GM20000 (cell line): ENCODE measurements at regions not wholly inside any gene's neighbourhood (a gene's known extent, or its start where the extent isn't known, plus 50 kb on each side); places are given as distances from the start of the nearest gene placed in this dataset.

ENCODE experiments used
- DNase-seq: peaks from one replicate; pipeline ENCODE4 v3.0.0; 2012; ENCODE audit warnings: low spot score
- TF ChIP-seq, protein P1 (sequence below): IDR thresholded peaks from 2 replicates; pipeline ENCODE4 v1.5.1; 2012; ENCODE audit warnings: mild to moderate bottlenecking, control low read depth; ENCODE audit errors: extremely low read depth, missing control alignments

DNA sequence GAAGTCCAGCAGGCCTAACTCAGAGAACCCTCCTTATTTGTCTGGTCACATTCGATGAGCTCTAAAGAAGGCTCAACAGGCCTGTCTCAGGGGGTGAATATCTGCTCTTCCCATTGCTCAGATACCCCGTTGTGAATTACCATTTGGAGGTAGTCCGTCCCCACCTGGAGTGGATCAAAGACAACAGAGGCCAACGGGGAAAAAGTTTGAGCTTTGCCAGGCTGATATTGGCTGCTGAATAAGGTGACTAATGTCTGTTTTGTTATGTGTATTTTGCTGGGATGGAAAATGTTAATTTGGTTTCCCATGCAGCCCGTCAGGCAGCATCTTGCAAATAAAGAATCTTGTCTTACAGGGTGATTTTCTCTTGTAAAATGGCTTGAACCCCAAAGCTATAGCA lies 69.2 kb upstream of the EPS8L3 start:
- no peak for DNase-seq
- TF ChIP-seq, protein P1, sequence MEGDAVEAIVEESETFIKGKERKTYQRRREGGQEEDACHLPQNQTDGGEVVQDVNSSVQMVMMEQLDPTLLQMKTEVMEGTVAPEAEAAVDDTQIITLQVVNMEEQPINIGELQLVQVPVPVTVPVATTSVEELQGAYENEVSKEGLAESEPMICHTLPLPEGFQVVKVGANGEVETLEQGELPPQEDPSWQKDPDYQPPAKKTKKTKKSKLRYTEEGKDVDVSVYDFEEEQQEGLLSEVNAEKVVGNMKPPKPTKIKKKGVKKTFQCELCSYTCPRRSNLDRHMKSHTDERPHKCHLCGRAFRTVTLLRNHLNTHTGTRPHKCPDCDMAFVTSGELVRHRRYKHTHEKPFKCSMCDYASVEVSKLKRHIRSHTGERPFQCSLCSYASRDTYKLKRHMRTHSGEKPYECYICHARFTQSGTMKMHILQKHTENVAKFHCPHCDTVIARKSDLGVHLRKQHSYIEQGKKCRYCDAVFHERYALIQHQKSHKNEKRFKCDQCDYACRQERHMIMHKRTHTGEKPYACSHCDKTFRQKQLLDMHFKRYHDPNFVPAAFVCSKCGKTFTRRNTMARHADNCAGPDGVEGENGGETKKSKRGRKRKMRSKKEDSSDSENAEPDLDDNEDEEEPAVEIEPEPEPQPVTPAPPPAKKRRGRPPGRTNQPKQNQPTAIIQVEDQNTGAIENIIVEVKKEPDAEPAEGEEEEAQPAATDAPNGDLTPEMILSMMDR = no peak

DNA sequence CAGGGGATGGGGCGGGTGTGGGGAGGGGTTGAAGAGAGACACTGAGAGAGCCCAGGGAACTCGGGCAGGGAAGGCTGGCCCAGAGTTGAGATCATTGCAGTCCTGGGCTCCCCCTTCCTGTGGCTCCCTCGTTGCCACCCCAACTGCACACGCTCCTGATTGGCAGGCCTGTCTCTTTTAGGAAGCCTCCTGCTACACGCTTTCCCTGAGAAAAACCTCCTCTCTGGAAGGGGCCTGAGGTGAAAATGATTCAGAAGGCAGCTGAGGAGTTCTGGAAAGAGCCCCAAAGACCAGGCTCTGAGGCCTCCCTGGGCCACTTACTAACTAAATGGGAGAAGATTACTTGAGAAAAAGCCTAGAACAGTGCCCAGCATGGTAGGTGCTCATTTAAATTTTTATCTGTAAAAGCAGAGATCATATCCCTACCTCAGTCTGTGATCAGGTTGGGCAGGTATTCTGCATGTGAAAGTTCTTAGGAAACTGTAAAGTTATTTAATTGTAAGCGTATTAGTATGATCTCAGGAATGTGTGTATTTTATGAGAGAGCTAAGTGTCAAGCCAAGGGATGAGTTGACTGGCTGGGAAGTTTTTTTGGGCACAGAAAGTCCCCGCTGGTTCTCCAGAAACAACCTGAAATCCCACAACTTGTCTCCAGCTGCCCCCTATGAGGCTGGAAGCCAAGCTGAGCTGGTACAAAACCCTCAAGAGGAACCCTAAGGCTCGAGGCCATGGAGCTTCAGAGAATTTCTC lies 65.2 kb upstream of the EPS8L3 start:
- TF ChIP-seq, protein P1 = no peak
- DNase-seq = no peak

GRCh38 chr1:109827986-109828385 lies 64.3 kb upstream of the EPS8L3 start:
- DNase-seq = peak; percentile 0
- TF ChIP-seq, protein P1 = no peak

DNA sequence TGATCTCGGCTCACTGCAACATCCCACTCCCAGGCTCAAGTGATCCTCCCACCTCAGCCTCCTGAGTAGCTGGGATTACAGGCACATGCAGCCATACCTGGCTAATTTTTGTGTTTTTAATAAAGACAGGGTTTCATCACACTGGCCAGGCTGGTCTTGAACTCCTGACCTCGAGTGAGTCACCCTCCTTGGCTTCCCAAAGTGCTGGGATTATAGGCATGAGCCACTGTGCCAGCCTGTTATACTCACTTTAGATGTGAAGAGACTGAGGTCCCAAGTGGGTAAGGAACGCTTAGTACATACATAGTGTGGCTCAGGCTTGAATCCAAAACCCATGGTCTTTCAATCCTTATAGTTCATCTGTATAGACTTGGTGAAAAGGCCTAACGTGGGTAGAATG lies 63.7 kb upstream of the EPS8L3 start:
- no peak for DNase-seq

DNA sequence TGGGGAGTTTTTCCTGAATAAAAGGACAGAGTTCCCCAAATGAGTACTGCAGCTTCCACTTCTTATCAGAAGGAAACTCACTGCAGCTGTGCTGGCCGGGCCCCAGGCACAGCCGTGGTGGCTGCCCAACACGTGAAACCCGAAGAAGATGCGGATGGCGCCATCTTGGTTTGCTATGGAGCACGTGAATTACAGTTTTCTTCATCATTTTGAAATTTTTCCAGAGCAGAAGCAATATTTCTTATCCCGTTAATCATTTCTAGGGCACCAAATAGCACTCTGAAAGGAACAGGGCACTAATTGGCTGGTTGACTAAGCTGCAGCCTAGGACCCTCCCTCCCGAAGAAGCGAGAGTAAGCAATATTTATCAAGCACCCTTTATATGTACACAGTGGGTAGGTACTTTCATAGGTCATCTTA lies 63.2 kb upstream of the EPS8L3 start:
- DNase-seq = no peak
- TF ChIP-seq, protein P1 = no peak

More for the DNA sequence above, 63.7 kb upstream of the EPS8L3 start:
- TF ChIP-seq, protein P1 = no peak

DNA sequence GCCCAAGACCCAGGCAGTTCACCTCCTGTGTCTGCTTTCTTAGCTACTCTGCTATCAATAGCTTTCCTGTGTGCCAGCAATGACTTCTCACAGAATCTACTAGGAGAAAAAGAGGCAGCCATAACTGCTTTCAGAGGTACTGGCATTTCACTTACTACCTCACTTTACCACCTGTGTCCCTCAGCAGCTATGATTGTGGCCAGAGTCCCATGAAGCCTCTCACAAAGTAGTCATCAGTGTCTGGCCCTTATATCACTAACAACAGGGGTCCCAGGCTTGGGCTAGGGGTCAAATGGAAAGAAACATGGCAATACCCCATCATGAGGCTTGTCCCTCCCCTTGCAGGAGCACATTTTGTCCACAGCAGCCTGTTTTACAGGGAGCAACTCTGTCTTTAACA lies 62.7 kb upstream of the EPS8L3 start:
- TF ChIP-seq, protein P1 = no peak
- no peak for DNase-seq

DNA sequence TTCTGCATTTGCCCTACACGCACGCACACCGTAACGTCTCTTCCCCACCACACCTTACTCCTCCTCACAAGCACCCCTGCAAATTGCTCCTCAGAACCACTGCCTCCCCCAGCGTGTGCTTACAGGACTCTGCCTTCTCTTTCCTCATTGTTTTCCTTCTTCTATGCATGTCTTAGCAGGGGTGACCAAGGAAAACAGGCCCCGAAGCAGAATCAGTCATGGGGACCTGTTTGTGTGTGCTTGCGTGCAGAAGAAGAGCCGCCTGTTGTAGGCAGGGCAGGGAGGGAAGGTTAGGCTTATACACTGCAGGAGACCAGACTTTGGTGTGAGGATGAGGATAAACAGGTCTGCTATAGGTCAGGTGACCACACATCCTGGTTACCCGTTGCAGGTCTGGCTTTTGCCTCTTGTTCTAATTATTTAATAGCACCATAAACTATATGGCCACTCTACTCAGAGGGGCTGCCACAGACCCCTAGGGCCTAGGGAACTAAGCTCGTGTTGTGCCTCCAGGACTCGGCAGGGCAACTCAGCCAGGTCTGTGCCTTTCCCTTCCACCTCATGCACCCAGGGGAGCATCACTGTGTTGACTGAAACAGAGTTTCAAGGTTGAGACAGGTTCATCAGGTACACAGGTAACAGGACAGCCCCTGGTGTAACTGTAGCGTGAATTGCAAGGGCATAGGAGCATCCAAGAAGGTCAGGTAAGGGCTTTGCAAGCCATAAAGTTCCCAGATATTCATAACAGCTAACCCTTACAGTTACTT lies 60.8 kb upstream of the EPS8L3 start:
- no peak for DNase-seq
- TF ChIP-seq, protein P1 = no peak
